GM23338 (cell line): ENCODE measurements at regions not wholly inside any gene's neighbourhood (a gene's known extent, or its start where the extent isn't known, plus 50 kb on each side); places are given as distances from the start of the nearest gene placed in this dataset.

Experiments
- ATAC-seq: fragments of 200-7000 bp; cut with Tn5 transposase; 3 replicates; pipeline ENCODE4 v1.9.1; 2020
- DNase-seq: peaks from one replicate; pipeline ENCODE4 v3.0.0-alpha.2; 2015; ENCODE audit warnings: low spot score
- H2AFZ ChIP-seq: fragments of 200-600 bp; sonication (generic); 2 replicates; pipeline ENCODE4 v1.8.0; 2016; ENCODE audit warnings: antibody characterized with exemption, mild to moderate bottlenecking, moderate library complexity
- H3F3A ChIP-seq: fragments of 200-600 bp; sonication (generic); replicated peaks from 2 replicates; pipeline ENCODE4 v1.8.0; 2017; ENCODE audit warnings: antibody characterized with exemption, mixed run types, low read depth
- H3K27ac ChIP-seq: fragments of 200-600 bp; sonication (generic); 2 replicates; pipeline ENCODE4 v1.6.1; 2016; ENCODE audit warnings: low read depth
- H3K27me3 ChIP-seq: fragments of 200-600 bp; sonication (generic); 2 replicates; pipeline ENCODE4 v1.8.0; 2016; ENCODE audit warnings: mild to moderate bottlenecking, mixed run types, moderate library complexity; ENCODE audit not compliant: insufficient read depth
- H3K36me3 ChIP-seq: fragments of 200-600 bp; sonication (generic); 2 replicates; pipeline ENCODE4 v1.8.0; 2016; ENCODE audit warnings: mild to moderate bottlenecking; ENCODE audit not compliant: insufficient read depth
- H3K4me1 ChIP-seq: fragments of 200-600 bp; sonication (generic); 2 replicates; pipeline ENCODE4 v1.8.0; 2016; ENCODE audit warnings: mild to moderate bottlenecking, moderate library complexity; ENCODE audit not compliant: insufficient read depth
- H3K4me2 ChIP-seq: fragments of 200-600 bp; sonication (generic); 2 replicates; pipeline ENCODE4 v1.7.1; 2017; ENCODE audit warnings: mixed run types
- H3K4me3 ChIP-seq: fragments of 200-600 bp; sonication (generic); 2 replicates; pipeline ENCODE4 v1.6.1; 2016; ENCODE audit warnings: mixed run types
- H3K79me2 ChIP-seq: fragments of 200-600 bp; sonication (generic); replicated peaks from 2 replicates; pipeline ENCODE4 v1.8.0; 2017; ENCODE audit warnings: mild to moderate bottlenecking; ENCODE audit not compliant: insufficient read depth
- H3K9me2 ChIP-seq: fragments of 200-600 bp; sonication (generic); 2 replicates; pipeline ENCODE4 v1.8.0; 2017; ENCODE audit not compliant: insufficient read depth
- H4K20me1 ChIP-seq: fragments of 200-600 bp; sonication (generic); replicated peaks from 2 replicates; pipeline ENCODE4 v1.8.0; 2017; ENCODE audit warnings: mild to moderate bottlenecking; ENCODE audit not compliant: insufficient read depth
- H3K27ac Mint-ChIP-seq: 2 replicates; pipeline ENCODE4 v1.8.0; 2020; ENCODE audit warnings: inconsistent platforms, mild to moderate bottlenecking, moderate library complexity, mixed read lengths
- H3K27me3 Mint-ChIP-seq: 3 replicates; pipeline ENCODE4 v1.8.0; 2022; ENCODE audit warnings: low read depth, mild to moderate bottlenecking, moderate library complexity, mixed read lengths, inconsistent platforms; ENCODE audit not compliant: insufficient read depth, poor library complexity
- H3K36me3 Mint-ChIP-seq: 3 replicates; pipeline ENCODE4 v1.8.0; 2021; ENCODE audit warnings: low read depth, mild to moderate bottlenecking, inconsistent platforms, moderate library complexity, mixed read lengths
- H3K4me1 Mint-ChIP-seq: 3 replicates; pipeline ENCODE4 v1.8.0; 2020; ENCODE audit warnings: mild to moderate bottlenecking, inconsistent platforms, mixed read lengths
- H3K4me3 Mint-ChIP-seq: 3 replicates; pipeline ENCODE4 v1.8.0; 2021; ENCODE audit warnings: moderate library complexity, mild to moderate bottlenecking, inconsistent platforms, mixed read lengths
- H3K9me3 Mint-ChIP-seq: 3 replicates; pipeline ENCODE4 v1.8.0; 2020; ENCODE audit warnings: moderate library complexity, mild to moderate bottlenecking, inconsistent platforms, mixed read lengths
- CREB1 ChIP-seq: fragments of 250-450 bp; sonication (Bioruptor Pico); IDR thresholded peaks from 2 replicates; pipeline ENCODE4 v1.5.0; 2020; ENCODE audit warnings: low read depth, mild to moderate bottlenecking, moderate library complexity
- ETS1 ChIP-seq: IDR thresholded peaks from 2 replicates; pipeline ENCODE4 v1.6.1; 2016; ENCODE audit warnings: antibody characterized with exemption
- EZH2 ChIP-seq: fragments of 200-600 bp; sonication (generic); IDR thresholded peaks from one replicate; pipeline ENCODE4 v1.8.0; 2017; ENCODE audit warnings: antibody characterized with exemption, mild to moderate bottlenecking, low read depth; ENCODE audit not compliant: unreplicated experiment
- EZH2phosphoT487 ChIP-seq: fragments of 200-600 bp; sonication (generic); IDR thresholded peaks from one replicate; pipeline ENCODE4 v1.8.1; 2018; ENCODE audit warnings: antibody characterized with exemption; ENCODE audit not compliant: unreplicated experiment
- JUNB ChIP-seq: IDR thresholded peaks from one replicate; pipeline ENCODE4 v1.6.1; 2016; ENCODE audit warnings: antibody characterized with exemption; ENCODE audit not compliant: unreplicated experiment
- NANOG ChIP-seq: IDR thresholded peaks from 2 replicates; pipeline ENCODE4 v1.6.1; 2016; ENCODE audit warnings: antibody characterized with exemption, borderline replicate concordance
- POLR2AphosphoS5 ChIP-seq: IDR thresholded peaks from 2 replicates; pipeline ENCODE4 v1.6.1; 2016; ENCODE audit warnings: antibody characterized with exemption, low read depth
- REST ChIP-seq: IDR thresholded peaks from one replicate; pipeline ENCODE4 v1.6.1; 2018; ENCODE audit warnings: antibody characterized with exemption; ENCODE audit not compliant: unreplicated experiment
- STAT1 ChIP-seq: IDR thresholded peaks from one replicate; pipeline ENCODE4 v1.6.1; 2016; ENCODE audit warnings: antibody characterized with exemption; ENCODE audit not compliant: unreplicated experiment
- ZNF114 ChIP-seq: fragments of 250-450 bp; sonication (Bioruptor Pico); IDR thresholded peaks from 2 replicates; pipeline ENCODE4 v1.5.0; 2020; ENCODE audit warnings: mild to moderate bottlenecking, moderate library complexity
- ZNF331 ChIP-seq: fragments of 250-450 bp; sonication (Bioruptor Pico); IDR thresholded peaks from 2 replicates; pipeline ENCODE4 v1.5.0; 2020; ENCODE audit warnings: low read depth, mild to moderate bottlenecking, moderate library complexity
- ZNF462 ChIP-seq: fragments of 250-450 bp; sonication (Bioruptor Pico); IDR thresholded peaks from 2 replicates; pipeline ENCODE4 v1.5.0; 2020; ENCODE audit warnings: mild to moderate bottlenecking, moderate library complexity

- Histone ChIP-seq H3K27me3 (no peaks in the 10 kb centered on the region), H2AFZ (peak overlapping the region; percentile 1; the same call in 1 of the 2 replicates), H3K4me2 (no peak overlapping the region), H4K20me1 (no peaks in the 10 kb centered on the region), H3K79me2 (no peaks in the 10 kb centered on the region), H3K4me1 (no peaks in the 10 kb centered on the region), H3K36me3 (no peaks in the 10 kb centered on the region), H3K9me2 (no peaks in the 10 kb centered on the region), H3K27ac (no peak overlapping the region), H3K4me3 (no peak overlapping the region), H3F3A (no peaks in the 10 kb centered on the region)
- DNase-seq (peak; percentile 8), ATAC-seq (no peak)
- no peak for TF ChIP-seq JUNB
- Mint-ChIP-seq H3K4me1 (peaks cover 14% of the 10 kb centered on the region; the same call in 2 of the 3 replicates), H3K27me3 (no peaks in the 10 kb centered on the region), H3K4me3 (no peak overlapping the region), H3K9me3 (no peaks in the 10 kb centered on the region), H3K36me3 (no peaks in the 10 kb centered on the region), H3K27ac (peak overlapping the region; percentile 60; the same call in 1 of the 2 replicates)
Observed at GRCh38 chr21:18899261-18899660, 495.7 kb upstream of the TMPRSS15 start.

GRCh38 chr21:18902660-18903059 lies 499.1 kb upstream of the TMPRSS15 start:
- Histone ChIP-seq H3K9me2 (no peaks in the 10 kb centered on the region), H3K36me3 (no peaks in the 10 kb centered on the region), H3K27ac (no peak overlapping the region), H3K4me3 (no peak overlapping the region), H3K4me2 (no peak overlapping the region), H3F3A (no peaks in the 10 kb centered on the region), H3K79me2 (no peaks in the 10 kb centered on the region), H3K27me3 (no peaks in the 10 kb centered on the region), H3K4me1 (no peaks in the 10 kb centered on the region), H2AFZ (no peak overlapping the region), H4K20me1 (no peaks in the 10 kb centered on the region)
- Mint-ChIP-seq H3K9me3 (no peaks in the 10 kb centered on the region), H3K4me3 (no peak overlapping the region), H3K27ac (no peak overlapping the region), H3K4me1 (peaks cover 14% of the 10 kb centered on the region; the same call in 2 of the 3 replicates), H3K36me3 (no peaks in the 10 kb centered on the region), H3K27me3 (no peaks in the 10 kb centered on the region)
- DNase-seq (no peak), ATAC-seq (no peak)
- TF ChIP-seq EZH2 (no peak), ETS1 (no peak), REST (no peak), POLR2AphosphoS5 (no peak), EZH2phosphoT487 (no peak), JUNB (no peak), ZNF331 (no peak), STAT1 (no peak), ZNF462 (CRISPR knock-in tag) (no peak), ZNF114 (no peak), CREB1 (CRISPR knock-in tag) (no peak), NANOG (no peak)
